HG02938 (cell line): ENCODE measurements at regions not wholly inside any gene's neighbourhood (a gene's known extent, or its start where the extent isn't known, plus 50 kb on each side); places are given as distances from the start of the nearest gene placed in this dataset.

Experiments
- ATAC-seq: cut with Tn5 transposase; IDR thresholded peaks from one replicate; pipeline ENCODE4 v1.9.1; 2021; ENCODE audit warnings: mild to moderate bottlenecking, moderate library complexity; ENCODE audit not compliant: unreplicated experiment

GRCh38 chr20:7673841-7674240, 266.4 kb downstream of the HAO1 start:
- no peak for ATAC-seq

- ATAC-seq, result no peak
Measured at GRCh38 chr20:7682916-7683315, 257.3 kb downstream of the HAO1 start.

- no peak for ATAC-seq
Measured at GRCh38 chr20:7687065-7687464, 253.2 kb downstream of the HAO1 start.

GRCh38 chr20:7689151-7689550, 251.1 kb downstream of the HAO1 start:
- no peak for ATAC-seq

- ATAC-seq, result no peak
Measured at GRCh38 chr20:7691647-7692269, 248.5 kb downstream of the HAO1 start.

- ATAC-seq, result no peak
Measured at GRCh38 chr20:7692478-7692877, 247.8 kb downstream of the HAO1 start.

GRCh38 chr20:7693761-7694160, 246.5 kb downstream of the HAO1 start:
- ATAC-seq, result no peak

- no peak for ATAC-seq
Measured at GRCh38 chr20:7695051-7695495, 245.2 kb downstream of the HAO1 start.

GRCh38 chr20:7695635-7696034, 244.6 kb downstream of the HAO1 start:
- no peak for ATAC-seq

- ATAC-seq, result no peak
Measured at GRCh38 chr20:7696311-7696710, 243.9 kb downstream of the HAO1 start.

- ATAC-seq, result no peak
Measured at GRCh38 chr20:7702141-7702540, 238.1 kb downstream of the HAO1 start.

GRCh38 chr20:7703551-7703961, 236.7 kb downstream of the HAO1 start:
- ATAC-seq, result no peak

- ATAC-seq, result no peak
Measured at GRCh38 chr20:7703996-7704395, 236.3 kb downstream of the HAO1 start.

- no peak for ATAC-seq
Measured at GRCh38 chr20:7708112-7708511, 232.1 kb downstream of the HAO1 start.

GRCh38 chr20:7708782-7709181, 231.5 kb downstream of the HAO1 start:
- no peak for ATAC-seq

GRCh38 chr20:7710440-7710839, 229.8 kb downstream of the HAO1 start:
- no peak for ATAC-seq

- ATAC-seq, result no peak
Measured at GRCh38 chr20:7712661-7713060, 227.6 kb downstream of the HAO1 start.

GRCh38 chr20:7714549-7714948, 225.7 kb downstream of the HAO1 start:
- ATAC-seq, result no peak

- ATAC-seq, result no peak
Measured at GRCh38 chr20:7716286-7716972, 223.8 kb downstream of the HAO1 start.

- no peak for ATAC-seq
Measured at GRCh38 chr20:7722564-7722963, 217.7 kb downstream of the HAO1 start.

GRCh38 chr20:7723284-7723683, 217.0 kb downstream of the HAO1 start:
- ATAC-seq, result no peak

- no peak for ATAC-seq
Measured at GRCh38 chr20:7728338-7728737, 211.9 kb downstream of the HAO1 start.

- no peak for ATAC-seq
Measured at GRCh38 chr20:7734216-7734615, 206.0 kb downstream of the HAO1 start.
